ENCODE measurements at regions not wholly inside any gene's neighbourhood (a gene's known extent, or its start where the extent isn't known, plus 50 kb on each side); places are given as distances from the start of the nearest gene placed in this dataset.

- no peak for DNase-seq
These were observed 223.8 kb downstream of the SOX9 start for GRCh38 chr17:72344613-72345012.

- no peak for DNase-seq
These were observed 224.3 kb downstream of the SOX9 start for GRCh38 chr17:72345088-72345487.

GRCh38 chr17:72345536-72345935 is 224.7 kb downstream of the SOX9 start:
- no peak for DNase-seq

- no peak for DNase-seq
These were observed 225.5 kb downstream of the SOX9 start for GRCh38 chr17:72346306-72346705.

GRCh38 chr17:72349011-72349410 is 228.2 kb downstream of the SOX9 start:
- DNase-seq: no peak

GRCh38 chr17:72349491-72349995 is 228.7 kb downstream of the SOX9 start:
- DNase-seq: no peak

GRCh38 chr17:72350073-72350472 is 229.3 kb downstream of the SOX9 start:
- no peak for DNase-seq

- no peak for DNase-seq
These were observed 230.5 kb downstream of the SOX9 start for GRCh38 chr17:72351365-72351764.

- DNase-seq: no peak
These were observed 231.1 kb downstream of the SOX9 start for GRCh38 chr17:72351884-72352346.

- no peak for DNase-seq
These were observed 232.7 kb downstream of the SOX9 start for GRCh38 chr17:72353502-72353901.

GRCh38 chr17:72354071-72354470 is 233.3 kb downstream of the SOX9 start:
- DNase-seq: no peak

- no peak for DNase-seq
These were observed 237.0 kb downstream of the SOX9 start for GRCh38 chr17:72357764-72358365.

- no peak for DNase-seq
These were observed 237.6 kb downstream of the SOX9 start for GRCh38 chr17:72358465-72358864.

GRCh38 chr17:72359274-72359673 is 238.5 kb downstream of the SOX9 start:
- no peak for DNase-seq

GRCh38 chr17:72359811-72360210 is 239.0 kb downstream of the SOX9 start:
- no peak for DNase-seq

- no peak for DNase-seq
These were observed 239.6 kb downstream of the SOX9 start for GRCh38 chr17:72360386-72360940.

GRCh38 chr17:72361892-72362291 is 241.1 kb downstream of the SOX9 start:
- no peak for DNase-seq

GRCh38 chr17:72362376-72363088 is 241.7 kb downstream of the SOX9 start:
- DNase-seq: no peak

GRCh38 chr17:72363089-72363610 is 242.3 kb downstream of the SOX9 start:
- DNase-seq: no peak

GRCh38 chr17:72365857-72366414 is 245.1 kb downstream of the SOX9 start:
- no peak for DNase-seq

- no peak for DNase-seq
These were observed 245.8 kb downstream of the SOX9 start for GRCh38 chr17:72366626-72367025.

GRCh38 chr17:72368191-72368590 is 247.4 kb downstream of the SOX9 start:
- DNase-seq: no peak

- DNase-seq: no peak
These were observed 248.5 kb downstream of the SOX9 start for GRCh38 chr17:72369366-72369765.

- DNase-seq: no peak
These were observed 250.0 kb downstream of the SOX9 start for GRCh38 chr17:72370819-72371218.
